ENCODE measurements at regions not wholly inside any gene's neighbourhood (a gene's known extent, or its start where the extent isn't known, plus 50 kb on each side); places are given as distances from the start of the nearest gene placed in this dataset.

GRCh38 chr12:24463375-24463774 is 485.5 kb downstream of the BCAT1 start:
- dilution Hi-C loops (cut with MboI; ENCODE audit: extremely low pct_ligation_motif_present, low sequenced_read_pairs), result no loop called here
- Histone ChIP-seq H4K20me1 (replicated peaks; ENCODE audit: control insufficient read depth, extremely low read depth, insufficient read depth, low read length) (no peaks in the 10 kb centered on the region), H3K4me3 (replicated peaks in 1 of 3; ENCODE audit: insufficient read depth in 1 of 3, low read depth in 1 of 3, low read length in 3 of 3) (no peak overlapping the region), H3K36me3 (ENCODE audit: control insufficient read depth in 2 of 2, extremely low read depth in 1 of 2, insufficient read depth in 2 of 2, low read length in 2 of 2) (no peaks in the 10 kb centered on the region), H2AFZ (ENCODE audit: low read depth, low read length) (no peak overlapping the region), H3K79me2 (ENCODE audit: control insufficient read depth, insufficient read depth, low read length) (no peaks in the 10 kb centered on the region), H3K4me1 (ENCODE audit: control insufficient read depth, extremely low read depth, insufficient read depth, low read length) (no peaks in the 10 kb centered on the region), H3K9me3 (replicated peaks; ENCODE audit: control insufficient read depth, insufficient read depth, low read length) (no peaks in the 10 kb centered on the region), H3K9me1 (replicated peaks; ENCODE audit: control insufficient read depth, extremely low read depth, insufficient read depth, low read length) (no peaks in the 10 kb centered on the region), H3K27me3 (ENCODE audit: control insufficient read depth in 2 of 2, insufficient read depth in 2 of 2, low read length in 2 of 2) (no peaks in the 10 kb centered on the region), H3K9ac (replicated peaks; ENCODE audit: extremely low read depth, insufficient read depth, low read length) (no peak overlapping the region), H3K4me2 (ENCODE audit: insufficient read depth, low read length) (no peak overlapping the region), H3K27ac (ENCODE audit: insufficient read depth, low read depth, low read length) (no peak overlapping the region)
- CTCF ChIA-PET, result interaction anchor here (0.9 to 1.1 kb wide), 2 partner anchors 12 to 354 kb away, joined by 3 read pairs; no protein-coding TSS in a partner anchor
- FAIRE-seq, result no peak
- intact Hi-C loops (cut with micrococcal nuclease), result no loop called here
- BruUV-seq (replicated peaks), result no TSS peak
- no peak for DNase-seq (ENCODE audit: low read depth, low spot score)
- no peak for TF ChIP-seq EZH2 (IDR thresholded peaks at IDR 0.05; ENCODE audit: borderline replicate concordance, low read depth, low read length, severe bottlenecking)
- no peak for TF ChIP-seq GATA2 (IDR thresholded peaks at IDR 0.05; ENCODE audit: insufficient read depth, insufficient read length, low read depth, low read length)
- no peak for TF ChIP-seq POLR2A (IDR thresholded peaks at IDR 0.05; ENCODE audit: low read depth, low read length)
- no peak for TF ChIP-seq MAX (IDR thresholded peaks at IDR 0.05; ENCODE audit: insufficient read depth, insufficient read length)
- TF ChIP-seq POLR2AphosphoS5 (IDR thresholded peaks at IDR 0.05; ENCODE audit: insufficient read depth, low read depth, low read length), result no peak
- TF ChIP-seq CTCF (IDR thresholded peaks at IDR 0.05; ENCODE audit: extremely low read depth in 1 of 2, insufficient read depth in 1 of 2, low read depth in 1 of 2, low read length in 2 of 2), result no peak
- no peak for TF ChIP-seq FOS (IDR thresholded peaks at IDR 0.05; ENCODE audit: borderline replicate concordance, insufficient read depth, low read length)
- no peak for TF ChIP-seq JUN (IDR thresholded peaks at IDR 0.05; ENCODE audit: borderline replicate concordance, insufficient read depth, insufficient read length, low read depth)
- no peak for TF ChIP-seq MYC (IDR thresholded peaks at IDR 0.05; ENCODE audit: low read depth, low read length)
- POLR2A ChIA-PET, result no interaction called here
